HL-60 (cell line): ENCODE measurements at regions not wholly inside any gene's neighbourhood (a gene's known extent, or its start where the extent isn't known, plus 50 kb on each side); places are given as distances from the start of the nearest gene placed in this dataset.

Source experiments
- DNase-seq, 2 experiments: peaks; one replicate each; pipeline ENCODE4 v3.0.0-alpha.2; 2010 to 2020; ENCODE audit warnings: low read depth in 1 of 2, low spot score in 1 of 2
- H3K27ac ChIP-seq: fragments of 250-450 bp; sonication (Bioruptor Pico); replicated peaks from 2 replicates; pipeline ENCODE4 v1.5.1; 2020; ENCODE audit warnings: mild to moderate bottlenecking, moderate library complexity
- H3K27me3 ChIP-seq: fragments of 250-450 bp; sonication (Bioruptor Pico); 2 replicates; pipeline ENCODE4 v1.5.1; 2021; ENCODE audit warnings: mild to moderate bottlenecking, moderate library complexity; ENCODE audit not compliant: insufficient read depth, poor library complexity, severe bottlenecking
- H3K4me3 ChIP-seq: replicated peaks from 2 replicates; pipeline ENCODE4 v1.5.1; 2011; ENCODE audit warnings: mild to moderate bottlenecking, control low read depth, low read length; ENCODE audit not compliant: insufficient read depth
- GABPA ChIP-seq: IDR thresholded peaks from 2 replicates; pipeline ENCODE4 v1.6.1; 2012; ENCODE audit warnings: low read depth
- POLR2AphosphoS5 ChIP-seq: IDR thresholded peaks from 2 replicates; pipeline ENCODE4 v1.6.1; 2012; ENCODE audit warnings: low read depth
- SPI1 ChIP-seq: IDR thresholded peaks from 2 replicates; pipeline ENCODE4 v1.6.1; 2012; ENCODE audit warnings: low read depth, mild to moderate bottlenecking, borderline replicate concordance
- TF ChIP-seq, protein P1 (sequence below): IDR thresholded peaks from 2 replicates; pipeline ENCODE4 v1.6.1; 2012; ENCODE audit warnings: low read depth; ENCODE audit not compliant: insufficient replicate concordance
- TF ChIP-seq, protein P2 (sequence below): IDR thresholded peaks from one replicate; pipeline ENCODE4 v1.5.1; 2011; ENCODE audit warnings: low read length, control low read depth, inconsistent platforms; ENCODE audit not compliant: insufficient read depth

- Histone ChIP-seq H3K27ac (no peak overlapping the region), H3K4me3 (no peak overlapping the region), H3K27me3 (no peaks in the 10 kb centered on the region)
- no peak for TF ChIP-seq POLR2AphosphoS5
- no peak for TF ChIP-seq SPI1
- TF ChIP-seq, protein P1, sequence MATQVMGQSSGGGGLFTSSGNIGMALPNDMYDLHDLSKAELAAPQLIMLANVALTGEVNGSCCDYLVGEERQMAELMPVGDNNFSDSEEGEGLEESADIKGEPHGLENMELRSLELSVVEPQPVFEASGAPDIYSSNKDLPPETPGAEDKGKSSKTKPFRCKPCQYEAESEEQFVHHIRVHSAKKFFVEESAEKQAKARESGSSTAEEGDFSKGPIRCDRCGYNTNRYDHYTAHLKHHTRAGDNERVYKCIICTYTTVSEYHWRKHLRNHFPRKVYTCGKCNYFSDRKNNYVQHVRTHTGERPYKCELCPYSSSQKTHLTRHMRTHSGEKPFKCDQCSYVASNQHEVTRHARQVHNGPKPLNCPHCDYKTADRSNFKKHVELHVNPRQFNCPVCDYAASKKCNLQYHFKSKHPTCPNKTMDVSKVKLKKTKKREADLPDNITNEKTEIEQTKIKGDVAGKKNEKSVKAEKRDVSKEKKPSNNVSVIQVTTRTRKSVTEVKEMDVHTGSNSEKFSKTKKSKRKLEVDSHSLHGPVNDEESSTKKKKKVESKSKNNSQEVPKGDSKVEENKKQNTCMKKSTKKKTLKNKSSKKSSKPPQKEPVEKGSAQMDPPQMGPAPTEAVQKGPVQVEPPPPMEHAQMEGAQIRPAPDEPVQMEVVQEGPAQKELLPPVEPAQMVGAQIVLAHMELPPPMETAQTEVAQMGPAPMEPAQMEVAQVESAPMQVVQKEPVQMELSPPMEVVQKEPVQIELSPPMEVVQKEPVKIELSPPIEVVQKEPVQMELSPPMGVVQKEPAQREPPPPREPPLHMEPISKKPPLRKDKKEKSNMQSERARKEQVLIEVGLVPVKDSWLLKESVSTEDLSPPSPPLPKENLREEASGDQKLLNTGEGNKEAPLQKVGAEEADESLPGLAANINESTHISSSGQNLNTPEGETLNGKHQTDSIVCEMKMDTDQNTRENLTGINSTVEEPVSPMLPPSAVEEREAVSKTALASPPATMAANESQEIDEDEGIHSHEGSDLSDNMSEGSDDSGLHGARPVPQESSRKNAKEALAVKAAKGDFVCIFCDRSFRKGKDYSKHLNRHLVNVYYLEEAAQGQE, result no peak
- no peak for TF ChIP-seq GABPA
- TF ChIP-seq, protein P2, sequence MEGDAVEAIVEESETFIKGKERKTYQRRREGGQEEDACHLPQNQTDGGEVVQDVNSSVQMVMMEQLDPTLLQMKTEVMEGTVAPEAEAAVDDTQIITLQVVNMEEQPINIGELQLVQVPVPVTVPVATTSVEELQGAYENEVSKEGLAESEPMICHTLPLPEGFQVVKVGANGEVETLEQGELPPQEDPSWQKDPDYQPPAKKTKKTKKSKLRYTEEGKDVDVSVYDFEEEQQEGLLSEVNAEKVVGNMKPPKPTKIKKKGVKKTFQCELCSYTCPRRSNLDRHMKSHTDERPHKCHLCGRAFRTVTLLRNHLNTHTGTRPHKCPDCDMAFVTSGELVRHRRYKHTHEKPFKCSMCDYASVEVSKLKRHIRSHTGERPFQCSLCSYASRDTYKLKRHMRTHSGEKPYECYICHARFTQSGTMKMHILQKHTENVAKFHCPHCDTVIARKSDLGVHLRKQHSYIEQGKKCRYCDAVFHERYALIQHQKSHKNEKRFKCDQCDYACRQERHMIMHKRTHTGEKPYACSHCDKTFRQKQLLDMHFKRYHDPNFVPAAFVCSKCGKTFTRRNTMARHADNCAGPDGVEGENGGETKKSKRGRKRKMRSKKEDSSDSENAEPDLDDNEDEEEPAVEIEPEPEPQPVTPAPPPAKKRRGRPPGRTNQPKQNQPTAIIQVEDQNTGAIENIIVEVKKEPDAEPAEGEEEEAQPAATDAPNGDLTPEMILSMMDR, result no peak
- no peak for DNase-seq
Measured at GRCh38 chr2:16261071-16261470, 320.7 kb downstream of the MYCN start.

- DNase-seq, result no peak
- no peak overlapping the region for H3K27ac ChIP-seq
- no peaks in the 10 kb centered on the region for H3K27me3 ChIP-seq
- TF ChIP-seq, protein P1, result no peak
- TF ChIP-seq POLR2AphosphoS5, result no peak
- TF ChIP-seq, protein P2, result no peak
- no peak for TF ChIP-seq SPI1
- TF ChIP-seq GABPA, result no peak
- no peak overlapping the region for H3K4me3 ChIP-seq
Measured at GRCh38 chr2:16260041-16260830, 319.9 kb downstream of the MYCN start.

GRCh38 chr2:16259010-16259409 lies 318.7 kb downstream of the MYCN start:
- no peaks in the 10 kb centered on the region for H3K27me3 ChIP-seq
- DNase-seq, result no peak
- H3K4me3 ChIP-seq, result no peak overlapping the region
- TF ChIP-seq POLR2AphosphoS5, result no peak
- TF ChIP-seq SPI1, result no peak
- TF ChIP-seq, protein P2, result no peak
- TF ChIP-seq, protein P1, result no peak
- no peak for TF ChIP-seq GABPA
- H3K27ac ChIP-seq, result no peak overlapping the region
